Fibroblast of the aortic adventitia (primary cell): ENCODE measurements at regions not wholly inside any gene's neighbourhood (a gene's known extent, or its start where the extent isn't known, plus 50 kb on each side); places are given as distances from the start of the nearest gene placed in this dataset.
"Not testable (repeated sequence)": the region's sequence is repeated elsewhere in the genome, so short reads cannot be mapped to it uniquely, and the experiment has no call there.

Experiments
- DNase-seq: peaks from one replicate; pipeline ENCODE4 v3.0.0-alpha.2; 2010; ENCODE audit warnings: low read depth
- H3K4me3 ChIP-seq: 2 replicates; pipeline ENCODE4 v1.5.1; 2011; ENCODE audit warnings: low read depth, mild to moderate bottlenecking, control low read depth, low read length, moderate library complexity

DNA sequence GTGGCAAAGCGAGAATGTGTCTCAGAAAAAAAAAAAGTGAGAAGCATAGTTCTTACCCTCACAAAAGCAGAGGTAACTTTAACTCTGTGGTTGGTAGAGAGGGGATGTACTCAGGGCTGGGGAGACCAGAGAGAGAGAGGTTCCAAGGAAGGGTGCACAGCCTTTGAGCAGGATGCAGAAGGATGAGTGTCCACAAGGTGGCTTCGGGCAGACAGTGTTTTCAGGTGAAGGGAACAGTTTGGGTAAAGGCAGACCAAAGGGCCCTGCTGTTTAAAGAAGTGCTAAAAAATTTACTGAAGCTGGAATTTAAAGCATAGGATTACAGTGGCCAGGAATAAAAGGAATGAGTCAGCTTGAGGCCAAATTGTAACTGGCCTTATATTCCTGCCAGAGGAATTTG is 2240.6 kb downstream of the EPHA3 start:
- not testable (repeated sequence) for H3K4me3 ChIP-seq

DNA sequence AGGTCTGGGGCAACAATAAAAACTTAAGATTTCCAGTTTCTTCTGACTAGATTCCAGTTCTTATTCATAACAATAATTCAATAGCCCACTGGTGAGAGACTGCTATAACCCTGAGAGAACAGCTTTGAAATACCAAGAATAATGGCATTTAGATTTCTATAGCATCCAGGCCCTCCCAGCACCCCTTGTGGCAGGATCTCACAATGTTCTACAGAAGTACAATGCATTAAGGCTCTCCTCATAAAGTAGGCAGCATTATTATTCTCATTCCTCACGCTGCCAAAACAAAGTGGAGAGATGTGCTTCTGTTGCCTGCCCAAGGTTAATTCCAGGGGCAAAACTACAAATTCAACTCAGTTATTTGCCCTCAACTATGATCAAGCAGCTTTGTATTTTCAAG is 2241.7 kb downstream of the EPHA3 start:
- not testable (repeated sequence) for DNase-seq, H3K4me3 ChIP-seq

More for the DNA sequence above, 2240.6 kb downstream of the EPHA3 start:
- DNase-seq = peak; percentile 0

DNA sequence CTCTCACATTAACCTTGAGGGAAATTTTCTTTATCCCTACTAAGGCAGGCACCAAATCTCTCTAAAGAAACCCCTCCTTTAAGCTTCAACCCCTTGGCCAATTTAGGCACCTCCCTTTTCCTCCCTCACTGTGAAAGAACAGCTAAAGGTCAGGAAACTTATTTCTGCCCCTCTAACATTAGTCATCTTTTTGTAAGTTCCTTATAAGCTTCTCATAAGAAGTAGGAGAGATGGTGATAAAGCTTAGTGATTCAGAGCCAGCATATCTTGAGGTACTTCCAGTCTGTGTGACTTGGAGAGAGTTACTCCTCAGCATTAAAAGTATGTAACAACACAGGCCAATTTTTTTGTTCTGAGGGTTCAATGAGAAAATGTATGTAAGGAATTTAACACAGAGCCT is 2244.7 kb downstream of the EPHA3 start:
- not testable (repeated sequence) for H3K4me3 ChIP-seq, DNase-seq

DNA sequence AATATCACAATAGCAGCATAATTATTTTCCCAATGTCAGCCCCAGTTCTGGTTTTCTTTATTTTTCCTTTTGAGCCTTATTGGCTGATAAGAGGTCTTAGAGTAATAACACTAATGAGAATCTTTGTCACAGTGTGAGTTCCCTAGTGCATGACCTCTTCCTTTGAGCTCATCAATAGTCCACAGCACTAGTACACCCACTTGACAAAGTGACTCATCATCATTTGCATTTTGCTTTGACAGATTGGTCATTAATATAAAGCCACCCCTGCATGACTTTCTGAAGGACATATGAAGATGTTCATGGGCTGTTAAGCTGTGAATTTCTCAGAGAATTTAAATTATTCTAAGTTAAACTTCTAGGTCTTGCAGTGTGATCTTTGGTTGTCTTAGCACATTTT is 2251.9 kb downstream of the EPHA3 start:
- not testable (repeated sequence) for H3K4me3 ChIP-seq, DNase-seq

DNA sequence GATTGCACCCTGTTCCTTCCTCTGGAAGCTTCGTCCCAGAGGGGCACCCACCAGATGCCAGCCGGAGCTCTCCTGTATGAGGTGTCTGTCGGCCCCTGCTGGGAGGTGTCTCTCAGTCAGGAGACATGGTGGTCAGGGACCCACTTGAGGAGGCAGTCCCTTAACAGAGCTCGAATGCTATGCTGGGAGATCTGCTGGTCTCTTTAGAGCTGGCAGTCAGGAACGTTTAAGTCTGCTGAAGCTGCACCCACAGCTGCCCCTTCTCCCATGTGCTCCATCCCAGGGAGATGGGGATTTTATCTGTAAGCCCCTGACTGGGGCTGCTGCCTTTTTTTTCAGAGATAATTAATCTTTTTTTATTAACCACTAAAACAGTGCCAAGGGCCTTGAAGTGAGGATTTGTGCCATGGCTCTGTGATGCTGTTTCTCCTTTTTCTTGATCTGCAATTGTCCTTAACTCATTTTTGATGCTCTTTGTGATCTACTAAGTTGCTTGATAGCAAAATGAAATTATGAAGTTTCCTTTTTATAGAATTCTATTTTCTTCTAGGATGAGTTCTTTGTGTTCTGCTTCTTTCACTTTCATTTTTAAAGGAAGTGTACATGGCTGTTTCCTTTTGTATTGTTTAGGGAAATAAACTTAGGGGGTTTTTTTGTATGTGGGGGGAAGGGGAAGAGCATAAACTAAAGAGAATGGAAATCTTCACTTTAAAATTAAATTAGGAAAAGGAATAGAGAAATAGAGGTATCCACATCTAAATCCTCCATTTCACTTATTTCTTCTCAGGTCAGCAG is 2275.9 kb downstream of the EPHA3 start:
- H3K4me3 ChIP-seq, DNase-seq: not testable (repeated sequence)

DNA sequence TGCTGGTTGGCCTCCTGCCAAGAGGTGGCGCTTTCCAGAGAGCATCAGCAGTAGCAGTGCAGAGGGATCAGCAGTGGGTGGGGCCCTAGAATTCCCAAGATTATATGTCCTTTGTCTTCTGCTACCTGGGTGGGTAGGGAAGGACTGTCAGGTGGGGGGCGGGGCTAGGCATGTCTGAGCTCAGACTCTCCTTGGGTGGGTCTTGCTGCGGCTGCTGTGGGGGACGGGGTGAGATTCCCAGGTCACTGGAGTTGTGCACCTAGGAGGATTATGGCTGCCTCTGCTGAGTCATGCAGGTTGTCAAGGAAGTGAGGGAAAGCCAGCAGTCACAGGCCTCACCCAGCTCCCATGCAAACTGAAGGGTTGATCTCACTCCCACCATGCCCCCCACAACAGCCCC is 2296.5 kb downstream of the EPHA3 start:
- not testable (repeated sequence) for H3K4me3 ChIP-seq, DNase-seq

DNA sequence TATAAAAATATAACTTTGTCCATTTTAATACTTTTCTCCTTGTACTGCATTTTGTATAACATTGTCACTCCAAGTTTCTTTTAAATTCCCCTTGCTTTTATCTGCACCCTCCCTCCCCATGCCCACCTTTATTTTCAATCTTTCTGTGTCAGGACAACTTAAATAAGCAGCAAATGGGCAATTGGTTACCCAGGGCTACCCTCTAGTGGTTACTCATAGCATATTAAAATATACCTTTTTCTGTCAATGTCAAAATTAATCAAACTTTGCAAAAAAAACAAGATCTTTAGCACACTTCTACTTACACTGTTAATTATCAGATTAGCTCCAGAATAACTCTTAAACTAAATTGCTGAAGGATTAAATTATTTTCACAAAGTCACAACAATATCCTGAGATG is 2334.6 kb downstream of the EPHA3 start:
- DNase-seq, H3K4me3 ChIP-seq: not testable (repeated sequence)

DNA sequence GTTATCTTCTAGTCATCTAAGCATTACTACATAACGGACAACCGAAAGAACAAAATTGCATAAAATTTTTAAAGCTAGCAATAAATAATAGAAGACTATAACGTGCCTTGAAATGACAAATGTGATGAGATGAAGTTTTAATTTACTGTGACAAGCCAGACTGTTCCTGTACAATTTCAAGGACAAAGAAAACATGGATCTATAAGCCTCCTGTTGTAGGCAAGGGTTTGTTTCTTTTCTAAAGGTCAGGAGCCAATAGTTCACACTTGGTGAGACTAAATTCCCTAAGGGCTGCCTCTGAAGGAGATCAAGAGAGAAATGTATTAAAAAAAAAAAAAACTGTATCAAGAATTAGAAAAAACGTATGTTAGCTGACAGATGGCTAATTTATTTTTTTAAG is 2335.1 kb downstream of the EPHA3 start:
- not testable (repeated sequence) for DNase-seq, H3K4me3 ChIP-seq

DNA sequence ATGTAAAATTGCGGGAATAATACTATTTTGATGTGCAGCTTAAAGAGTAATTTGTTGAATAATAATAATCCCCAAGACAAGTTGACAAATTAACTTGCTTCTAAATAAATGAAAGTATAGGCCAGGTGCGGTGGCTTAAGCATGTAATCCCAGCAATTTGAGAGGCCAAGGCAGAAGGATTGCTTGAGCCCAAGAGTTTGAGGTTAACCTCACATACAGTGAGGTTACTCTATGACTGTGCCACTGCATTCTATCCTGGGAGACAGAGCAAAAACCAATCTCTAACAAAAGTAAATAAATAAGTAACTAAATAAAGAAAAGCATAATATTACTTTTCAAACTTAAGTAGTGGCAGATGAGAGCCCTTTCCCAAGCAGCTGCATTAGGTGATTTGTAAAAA is 2341.0 kb downstream of the EPHA3 start:
- DNase-seq, H3K4me3 ChIP-seq: not testable (repeated sequence)

DNA sequence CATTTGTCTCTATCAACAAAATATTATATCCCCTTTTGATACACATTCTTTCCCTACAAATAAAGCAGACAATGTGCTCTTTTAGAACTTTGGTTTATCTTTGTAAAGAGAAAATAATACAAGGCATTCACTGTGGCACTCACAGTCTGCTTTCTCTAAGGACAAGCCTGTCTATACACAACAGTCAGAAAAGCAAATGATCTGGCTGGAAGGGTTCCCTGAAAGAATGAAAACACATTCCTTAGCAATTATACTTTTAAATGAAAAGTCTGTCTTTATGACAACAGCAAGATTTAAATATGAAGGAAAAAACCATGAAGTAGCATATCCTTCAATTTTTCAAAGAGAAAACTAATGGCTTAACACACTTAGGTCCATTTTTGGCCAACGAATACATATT is 2359.1 kb downstream of the EPHA3 start:
- not testable (repeated sequence) for DNase-seq, H3K4me3 ChIP-seq

DNA sequence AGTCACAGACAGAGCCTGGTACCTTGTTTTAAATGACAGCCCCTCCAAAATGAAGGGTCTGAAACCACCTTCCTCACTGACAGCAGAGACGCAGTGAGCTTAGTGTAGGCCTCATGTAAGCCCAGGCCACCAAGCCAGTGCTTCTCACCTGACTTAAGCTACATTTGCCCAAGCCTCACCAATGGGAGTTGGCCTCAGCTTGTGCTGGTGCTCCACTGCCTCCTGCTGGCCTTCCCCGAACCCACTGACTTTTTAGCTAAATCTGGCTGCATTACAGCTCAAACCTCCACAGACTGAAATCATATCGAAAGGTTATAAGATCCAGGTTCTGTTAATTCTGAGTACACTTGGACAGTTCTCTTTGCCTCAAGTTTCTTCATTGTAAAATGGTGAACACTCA is 2361.8 kb downstream of the EPHA3 start:
- DNase-seq = not testable (repeated sequence)

DNA sequence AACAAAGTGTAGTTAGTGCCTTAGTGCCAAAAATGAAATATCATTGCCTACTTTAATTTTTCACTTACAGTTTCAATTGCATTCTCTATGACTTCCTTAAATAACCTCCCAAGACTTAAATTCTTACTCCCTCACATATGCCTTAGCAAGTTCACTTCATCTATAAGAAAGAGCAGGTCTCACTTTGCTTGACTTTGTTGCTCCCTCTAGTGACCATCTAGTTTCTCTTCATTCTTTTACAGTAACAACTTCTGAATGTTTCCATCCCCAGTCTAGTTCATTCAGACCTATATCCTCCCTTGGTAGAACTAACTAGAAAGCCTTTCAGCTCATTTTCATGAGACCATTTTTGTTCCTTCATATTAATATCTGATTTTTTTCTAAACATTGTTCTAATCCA is 2377.6 kb downstream of the EPHA3 start:
- DNase-seq, H3K4me3 ChIP-seq: not testable (repeated sequence)

More for the DNA sequence above, 2361.8 kb downstream of the EPHA3 start:
- H3K4me3 ChIP-seq = not testable (repeated sequence)

DNA sequence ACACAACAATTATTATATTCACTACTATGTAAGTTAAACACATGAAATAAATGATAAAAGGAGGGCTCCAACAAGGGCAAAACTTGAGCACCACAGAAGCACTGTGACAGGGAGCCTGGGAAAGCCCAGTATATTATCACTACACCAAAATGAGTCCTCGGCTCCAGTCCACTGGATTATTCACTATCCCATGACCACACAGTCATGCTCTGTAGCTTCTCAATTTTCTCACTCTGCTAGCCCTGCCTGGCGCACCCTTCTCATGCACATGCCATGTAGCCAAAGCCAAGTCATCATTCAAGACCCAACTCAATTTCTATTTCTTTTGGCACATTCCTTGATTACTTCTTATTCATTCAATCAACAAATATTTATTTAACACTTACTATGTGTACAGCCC is 2378.5 kb downstream of the EPHA3 start:
- not testable (repeated sequence) for H3K4me3 ChIP-seq
- peak; percentile 0 for DNase-seq

DNA sequence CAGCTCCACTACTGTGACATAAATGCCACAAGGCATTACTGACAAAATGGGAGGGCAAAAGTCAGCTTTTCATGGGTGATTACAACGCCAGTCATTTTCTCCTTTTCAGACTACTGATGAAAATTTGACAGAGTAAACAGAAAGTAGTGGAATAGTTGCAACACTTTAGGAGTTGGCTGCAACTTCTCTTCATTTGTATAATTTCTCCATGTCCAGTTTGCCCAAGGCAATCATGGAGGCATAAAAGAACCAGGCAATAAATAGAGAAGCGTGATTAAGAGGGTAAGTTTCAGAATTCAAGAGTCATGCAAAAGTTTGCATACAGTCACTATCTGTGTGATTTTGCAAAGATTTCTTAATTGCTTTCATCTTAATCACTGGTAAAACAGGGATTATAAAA is 2390.3 kb downstream of the EPHA3 start:
- DNase-seq = not testable (repeated sequence)

DNA sequence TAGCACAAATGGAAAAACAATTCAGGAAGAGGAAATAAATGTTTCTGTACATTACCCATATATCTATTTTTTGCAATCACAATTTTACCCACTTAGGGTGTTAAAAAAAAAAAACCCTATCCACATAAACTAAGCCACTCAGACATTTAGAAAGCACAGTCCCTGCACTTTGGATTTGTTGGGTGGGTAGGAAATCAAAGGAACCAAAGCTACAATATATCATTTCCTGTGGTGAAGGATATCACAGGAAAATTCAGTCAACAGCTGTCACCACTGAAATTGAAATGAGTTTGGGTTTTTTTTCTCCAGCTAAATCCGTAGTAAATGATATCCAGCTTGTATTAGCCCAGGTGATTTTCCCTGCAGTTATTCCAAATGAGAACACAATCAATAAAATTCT is 2392.4 kb downstream of the EPHA3 start:
- H3K4me3 ChIP-seq, DNase-seq: not testable (repeated sequence)

More for the DNA sequence above, 2390.3 kb downstream of the EPHA3 start:
- H3K4me3 ChIP-seq = not testable (repeated sequence)

DNA sequence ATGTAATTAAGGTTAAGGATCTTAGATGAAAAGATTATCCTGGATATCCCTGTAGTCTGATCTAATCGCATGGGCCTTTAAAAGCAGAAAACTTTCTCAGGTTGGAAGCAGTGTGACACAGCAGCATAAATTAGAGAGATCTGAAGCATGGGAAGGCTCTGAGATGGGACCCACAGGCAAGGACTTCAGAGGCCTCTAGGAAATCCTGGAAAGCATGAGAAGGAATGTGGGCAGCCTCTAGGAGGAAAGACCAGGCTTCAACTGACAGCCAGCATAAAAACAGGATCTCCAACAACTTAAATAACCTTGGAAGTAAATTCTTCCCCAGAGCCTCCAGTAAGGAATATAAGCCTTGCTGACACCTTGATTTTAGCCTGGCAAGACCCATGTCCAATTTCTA is 2397.5 kb downstream of the EPHA3 start:
- not testable (repeated sequence) for H3K4me3 ChIP-seq, DNase-seq
